NCI-H2196 treated with DMSO at 0.1 percent for 48 hours (cell line): ENCODE measurements at regions not wholly inside any gene's neighbourhood (a gene's known extent, or its start where the extent isn't known, plus 50 kb on each side); places are given as distances from the start of the nearest gene placed in this dataset.
"Not testable (repeated sequence)": the region's sequence is repeated elsewhere in the genome, so short reads cannot be mapped to it uniquely, and the experiment has no call there.

Source experiments
- DNase-seq: peaks from one replicate; lab custom pipeline; 2025; ENCODE audit not compliant: unreplicated experiment; lab: John Stamatoyannopoulos, UW

GRCh38 chr12:127158385-127159061 is 1108.4 kb upstream of the TMEM132C start:
- DNase-seq: no peak

GRCh38 chr12:127161466-127161865 is 1105.5 kb upstream of the TMEM132C start:
- no peak for DNase-seq

DNA sequence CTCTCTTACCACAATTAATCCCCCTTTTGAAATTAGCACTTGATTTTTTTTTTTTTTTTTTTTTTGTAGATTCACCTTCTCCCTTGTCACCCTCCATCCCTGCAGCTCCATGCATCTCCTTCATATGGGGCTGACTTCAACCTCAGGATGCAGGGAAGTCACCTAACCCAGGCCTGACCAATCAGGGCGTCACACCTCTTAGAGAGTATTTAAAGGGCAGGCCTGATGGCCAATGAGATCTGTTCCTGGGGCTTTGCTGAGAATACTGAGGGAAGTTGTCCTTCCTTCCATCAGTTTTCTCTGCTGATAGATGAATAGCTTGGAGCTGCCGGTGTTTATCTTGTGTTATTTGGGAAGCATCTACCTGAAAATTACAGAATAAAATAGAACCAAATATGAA is 1104.7 kb upstream of the TMEM132C start:
- no peak for DNase-seq

- no peak for DNase-seq
Observed at GRCh38 chr12:127162902-127163301, 1104.1 kb upstream of the TMEM132C start.

- no peak for DNase-seq
Observed at GRCh38 chr12:127165567-127166392, 1101.2 kb upstream of the TMEM132C start.

GRCh38 chr12:127169321-127170181 is 1097.4 kb upstream of the TMEM132C start:
- DNase-seq: no peak

GRCh38 chr12:127170226-127171180 is 1096.5 kb upstream of the TMEM132C start:
- no peak for DNase-seq

GRCh38 chr12:127172861-127173260 is 1094.1 kb upstream of the TMEM132C start:
- DNase-seq: no peak

GRCh38 chr12:127173971-127174370 is 1093.0 kb upstream of the TMEM132C start:
- DNase-seq: not testable (repeated sequence)

GRCh38 chr12:127174881-127175280 is 1092.1 kb upstream of the TMEM132C start:
- no peak for DNase-seq

DNA sequence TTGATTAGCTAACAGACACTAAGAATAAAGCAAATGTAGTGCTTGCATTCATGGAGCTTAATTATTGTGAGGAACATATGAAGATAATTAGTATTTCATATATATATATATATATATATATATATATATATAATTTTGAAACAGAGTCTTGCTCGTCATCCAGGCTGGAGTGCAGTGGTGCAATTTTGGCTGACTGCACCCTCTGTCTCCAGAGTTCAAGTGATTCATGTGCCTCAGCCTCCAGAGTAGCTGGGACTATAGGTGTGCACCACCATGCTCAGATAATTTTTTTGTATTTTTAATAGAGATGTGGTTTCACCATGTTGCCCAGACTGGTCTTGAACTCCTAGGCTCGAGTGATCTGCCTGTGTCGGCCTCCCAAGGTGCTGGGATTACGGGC is 1091.6 kb upstream of the TMEM132C start:
- DNase-seq: no peak

DNA sequence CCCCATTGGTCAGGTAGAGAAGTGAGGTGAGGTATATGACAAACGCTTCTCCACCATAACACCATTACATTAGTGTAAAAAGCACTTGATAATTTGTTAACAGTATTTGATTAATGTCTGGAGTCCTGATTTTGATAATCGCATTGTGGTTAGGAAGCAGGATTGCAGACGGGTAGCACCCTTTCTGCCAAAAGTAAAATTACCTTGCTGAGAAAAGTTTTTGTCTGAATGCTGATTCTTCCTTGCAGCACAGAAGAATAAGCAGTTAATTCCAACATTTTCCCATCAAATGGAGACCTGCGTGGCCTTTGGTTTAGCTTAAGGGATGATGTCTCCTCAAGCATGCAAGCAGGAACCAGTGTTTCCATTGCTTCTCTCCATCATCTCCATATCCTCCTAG is 1090.2 kb upstream of the TMEM132C start:
- DNase-seq: no peak

- DNase-seq: no peak
Observed at GRCh38 chr12:127178052-127178451, 1088.9 kb upstream of the TMEM132C start.

DNA sequence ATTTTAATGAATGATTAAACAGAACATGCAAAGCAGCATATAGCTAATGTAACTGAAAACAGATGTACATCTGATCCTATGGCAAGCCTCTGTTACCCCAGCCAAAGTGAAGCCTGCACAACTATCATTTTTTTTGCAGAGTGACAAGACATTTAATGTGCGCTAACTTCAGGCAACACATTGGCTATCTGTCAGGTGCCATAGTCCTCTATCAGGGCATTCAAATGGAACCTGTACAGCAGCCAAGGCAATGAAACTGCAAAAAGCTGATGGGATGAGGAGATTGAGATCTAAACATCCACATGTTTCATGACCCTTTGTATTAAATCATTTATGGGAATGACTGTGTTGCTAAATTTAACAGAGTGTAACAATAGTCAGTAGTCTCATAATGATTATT is 1088.5 kb upstream of the TMEM132C start:
- DNase-seq: no peak

- no peak for DNase-seq
Observed at GRCh38 chr12:127179176-127179575, 1087.8 kb upstream of the TMEM132C start.

- no peak for DNase-seq
Observed at GRCh38 chr12:127182018-127182417, 1085.0 kb upstream of the TMEM132C start.

DNA sequence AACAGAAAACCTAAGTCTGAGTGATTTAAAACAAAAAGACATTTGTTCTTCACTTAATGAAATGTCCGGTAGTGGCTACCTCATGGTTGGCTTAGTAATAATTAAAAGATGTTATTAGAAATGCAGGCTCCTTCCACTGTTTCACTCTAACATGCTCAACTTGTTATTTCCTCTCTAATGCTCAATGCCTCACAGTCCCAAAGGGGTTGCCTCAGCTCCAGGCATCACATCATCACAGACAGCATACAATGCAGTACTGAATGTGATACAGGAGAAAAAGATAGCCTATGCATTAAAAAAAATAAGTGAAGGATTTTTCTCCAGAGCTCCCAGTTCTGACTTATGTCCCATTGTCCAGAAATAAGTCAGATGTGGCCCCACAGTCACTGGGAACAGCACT is 1077.0 kb upstream of the TMEM132C start:
- no peak for DNase-seq

GRCh38 chr12:127191129-127191528 is 1075.8 kb upstream of the TMEM132C start:
- DNase-seq: no peak

GRCh38 chr12:127192391-127192790 is 1074.6 kb upstream of the TMEM132C start:
- no peak for DNase-seq

- no peak for DNase-seq
Observed at GRCh38 chr12:127193341-127193740, 1073.6 kb upstream of the TMEM132C start.
